SK-N-SH (cell line): ENCODE measurements at regions not wholly inside any gene's neighbourhood (a gene's known extent, or its start where the extent isn't known, plus 50 kb on each side); places are given as distances from the start of the nearest gene placed in this dataset.

Experiments
- CTCF ChIA-PET: fragments of 300-600, 350-600 bp; formaldehyde crosslinking; extraction: SDS; loops from one replicate; lab custom pipeline; 2021; lab: Yijun Ruan, JAX
- POLR2A ChIA-PET: fragments of 350-600 bp; sonication (Branson Sonifier 250); formaldehyde crosslinking; extraction: SDS; loops from one replicate; lab custom pipeline; 2020; ENCODE audit warnings: antibody characterized with exemption, inconsistent platforms; lab: Yijun Ruan, JAX
- DNase-seq: peaks from one replicate; pipeline ENCODE4 v3.0.0; 2012
- H2AFZ ChIP-seq: fragments of 200-600 bp; sonication (generic); 2 replicates; pipeline ENCODE4 v1.8.1; 2016; ENCODE audit warnings: antibody characterized with exemption, mild to moderate bottlenecking, low read depth
- H3F3A ChIP-seq: fragments of 200-600 bp; sonication (generic); replicated peaks from 2 replicates; pipeline ENCODE3; 2016; ENCODE audit warnings: antibody characterized with exemption, mild to moderate bottlenecking; ENCODE audit not compliant: insufficient read depth
- H3K27ac ChIP-seq, 2 experiments: fragments of 200-500 bp in 1 of 2; fragments of 200-600 bp in 1 of 2; sonication (Bioruptor generic) in 1 of 2; sonication (generic), shearing (Covaris generic) in 1 of 2; 2 replicates each; pipeline versions ENCODE4 v1.5.1 to v1.6.1; 2014 to 2016; ENCODE audit warnings: low read depth in 2 of 2, inconsistent platforms in 1 of 2, low read length in 1 of 2, mild to moderate bottlenecking in 1 of 2, mixed read lengths in 1 of 2
- H3K27me3 ChIP-seq: fragments of 200-600 bp; sonication (generic), shearing (Covaris generic); 2 replicates; pipeline ENCODE4 v1.6.1; 2016; ENCODE audit warnings: mixed run types; ENCODE audit not compliant: insufficient read depth
- H3K36me3 ChIP-seq, 2 experiments: fragments of 200-500 bp in 1 of 2; fragments of 200-600 bp in 1 of 2; sonication (Bioruptor generic) in 1 of 2; sonication (generic) in 1 of 2; replicated peaks in 1 of 2; 2 replicates each; pipeline versions ENCODE3 to v1.5.1; 2014 to 2016; ENCODE audit warnings: low read length in 1 of 2, mild to moderate bottlenecking in 1 of 2; ENCODE audit not compliant: insufficient read depth in 2 of 2, control insufficient read depth in 1 of 2
- H3K4me1 ChIP-seq, 2 experiments: fragments of 200-500 bp in 1 of 2; fragments of 200-600 bp in 1 of 2; sonication (Bioruptor generic) in 1 of 2; sonication (generic), shearing (Covaris generic) in 1 of 2; 2 replicates each; pipeline versions ENCODE4 v1.5.1 to v1.6.1; 2014 to 2016; ENCODE audit warnings: low read depth in 1 of 2, low read length in 1 of 2, mixed run types in 1 of 2; ENCODE audit not compliant: insufficient read depth in 2 of 2, control insufficient read depth in 1 of 2
- H3K4me2 ChIP-seq: fragments of 200-600 bp; sonication (generic), shearing (Covaris generic); 2 replicates; pipeline ENCODE4 v1.6.1; 2017; ENCODE audit warnings: mixed run types
- H3K4me3 ChIP-seq, 2 experiments: fragments of 200-500 bp in 1 of 2; fragments of 200-600 bp in 1 of 2; sonication (Bioruptor generic) in 1 of 2; sonication (generic), shearing (Covaris generic) in 1 of 2; 2 replicates each; pipeline versions ENCODE4 v1.5.1 to v1.8.1; 2014 to 2016; ENCODE audit warnings: low read depth in 2 of 2, inconsistent platforms in 1 of 2, low read length in 1 of 2, mild to moderate bottlenecking in 1 of 2, mixed read lengths in 1 of 2, moderate library complexity in 1 of 2
- H3K79me2 ChIP-seq: fragments of 200-600 bp; sonication (generic); 2 replicates; pipeline ENCODE4 v1.8.1; 2017; ENCODE audit warnings: mild to moderate bottlenecking; ENCODE audit not compliant: insufficient read depth
- H3K9ac ChIP-seq: fragments of 200-600 bp; sonication (generic); 2 replicates; pipeline ENCODE4 v1.6.1; 2017; ENCODE audit warnings: mixed run types
- H3K9me2 ChIP-seq: fragments of 200-600 bp; sonication (generic); 2 replicates; pipeline ENCODE4 v1.6.1; 2017; ENCODE audit warnings: mixed run types
- H3K9me3 ChIP-seq: fragments of 200-600 bp; sonication (generic); 2 replicates; pipeline ENCODE4 v1.6.1; 2017; ENCODE audit warnings: mixed run types, mild to moderate bottlenecking, moderate library complexity
- H4K20me1 ChIP-seq: fragments of 200-600 bp; sonication (generic); 2 replicates; pipeline ENCODE4 v1.6.1; 2017; ENCODE audit warnings: mild to moderate bottlenecking, mixed run types; ENCODE audit not compliant: insufficient read depth
- CHD2 ChIP-seq: fragments of 150-350 bp; IDR thresholded peaks from 2 replicates; pipeline ENCODE4 v1.6.1; 2018; ENCODE audit warnings: low read length; ENCODE audit not compliant: partially characterized antibody
- EP300 ChIP-seq, 2 experiments: IDR thresholded peaks; 2 replicates each; pipeline versions ENCODE4 v1.4.0 to v1.6.1; 2012; ENCODE audit warnings: borderline replicate concordance in 1 of 2, low read depth in 1 of 2, low read length in 1 of 2
- FOXJ3 ChIP-seq: sonication (generic); formaldehyde crosslinking; IDR thresholded peaks from 2 replicates; pipeline ENCODE4 v1.5.1; 2020; ENCODE audit warnings: mild to moderate bottlenecking, missing genetic modification reagents
- IRF3 ChIP-seq: fragments of 150-350 bp; IDR thresholded peaks from 2 replicates; pipeline ENCODE4 v1.6.1; 2016; ENCODE audit warnings: mild to moderate bottlenecking, low read depth, low read length
- SMC3 ChIP-seq: IDR thresholded peaks from 2 replicates; pipeline ENCODE4 v1.6.1; 2012; ENCODE audit warnings: low read depth, low read length, improper control_type of control experiment
- TAF1 ChIP-seq: IDR thresholded peaks from 2 replicates; pipeline ENCODE4 v1.6.1; 2012; ENCODE audit warnings: low read depth, mild to moderate bottlenecking, low read length, moderate library complexity, borderline replicate concordance
- WGBS: methylation state at CpG from one replicate; pipeline ENCODE4 v1.1.6; 2017; ENCODE audit warnings: low lambda C conversion rate; 5-methylcytosine and 5-hydroxymethylcytosine counted together
- TF ChIP-seq, protein P1 (sequence below): fragments of 200-600 bp; sonication (generic); IDR thresholded peaks from 2 replicates; pipeline ENCODE4 v1.6.1; 2017; ENCODE audit warnings: antibody characterized with exemption, mild to moderate bottlenecking, moderate library complexity
- TF ChIP-seq, protein P2 (sequence below): IDR thresholded peaks from 2 replicates; pipeline ENCODE4 v1.4.0; 2012; ENCODE audit warnings: low read depth, borderline replicate concordance

DNA sequence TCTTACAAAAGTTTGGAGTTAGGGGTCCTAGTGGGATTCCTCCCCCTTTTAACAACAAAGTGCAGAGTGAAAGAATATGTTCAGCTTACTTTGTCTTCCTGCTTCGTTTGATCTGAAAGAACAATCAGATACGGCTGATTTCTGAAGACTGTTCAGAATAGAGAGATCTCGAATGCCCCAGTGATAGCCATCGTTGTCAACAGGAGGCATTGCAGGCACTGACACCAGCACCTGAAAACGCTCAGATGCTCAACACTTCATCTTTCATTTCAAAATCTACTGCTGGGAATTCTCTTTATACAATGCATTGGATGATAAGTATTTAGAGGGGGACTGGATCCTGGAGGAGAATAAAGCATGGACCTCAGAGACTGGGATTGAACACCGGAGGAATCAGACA lies 186.3 kb upstream of the TENM3 start:
- no peaks in the 10 kb centered on the region for H3K36me3 ChIP-seq
- no peak overlapping the region for H3K9ac ChIP-seq
- H2AFZ ChIP-seq = no peak overlapping the region
- no peak overlapping the region for H3K27ac ChIP-seq
- H3F3A ChIP-seq = no peaks in the 10 kb centered on the region
- ChIA-PET CTCF (interaction anchor here (0.7 to 1.1 kb wide), 2 partner anchors 10 to 895 kb away, joined by 3 read pairs; no protein-coding TSS in a partner anchor), POLR2A (no interaction called here)
- H3K4me2 ChIP-seq = no peak overlapping the region
- H3K9me2 ChIP-seq = no peaks in the 10 kb centered on the region
- no peaks in the 10 kb centered on the region for H3K27me3 ChIP-seq
- DNase-seq = no peak
- H3K79me2 ChIP-seq = no peaks in the 10 kb centered on the region
- no peak for TF ChIP-seq TAF1
- H3K9me3 ChIP-seq = no peaks in the 10 kb centered on the region
- no peak overlapping the region for H3K4me3 ChIP-seq
- 66% methylated on average over 6 of the region's 6 CpGs for WGBS
- H4K20me1 ChIP-seq = no peaks in the 10 kb centered on the region
- H3K4me1 ChIP-seq = no peaks in the 10 kb centered on the region

GRCh38 chr4:182062458-182062857 lies 180.7 kb upstream of the TENM3 start:
- Histone ChIP-seq H3K27ac (peak overlapping the region in 1 of 2 experiments; percentile 59; a peak in 2 of 4 replicates), H3K79me2 (no peaks in the 10 kb centered on the region), H3K36me3 (no peaks in the 10 kb centered on the region), H3K27me3 (no peaks in the 10 kb centered on the region), H3K9ac (0 out of 2 replicates have a peak overlapping the region, but pooled peaks have one; percentile 3), H2AFZ (0 out of 2 replicates have a peak overlapping the region, but pooled peaks have one; percentile 7), H3K4me3 (no peak overlapping the region), H3K4me2 (0 out of 2 replicates have a peak overlapping the region, but pooled peaks have one; percentile 27), H3F3A (peaks cover 6% of the 10 kb centered on the region), H3K9me3 (no peaks in the 10 kb centered on the region), H4K20me1 (no peaks in the 10 kb centered on the region), H3K9me2 (no peaks in the 10 kb centered on the region), H3K4me1 (peaks cover 0 to 17% of the 10 kb centered on the region in 2 experiments; a peak in 2 of 4 replicates)
- TF ChIP-seq EP300 (IDR thresholded peaks at IDR 0.05; ENCODE audit: borderline replicate concordance in 1 of 2, low read depth in 1 of 2, low read length in 1 of 2) (no peak), CHD2 (no peak), IRF3 (no peak), FOXJ3 (CRISPR knock-in tag) (no peak), SMC3 (no peak)
- TF ChIP-seq, protein P1, sequence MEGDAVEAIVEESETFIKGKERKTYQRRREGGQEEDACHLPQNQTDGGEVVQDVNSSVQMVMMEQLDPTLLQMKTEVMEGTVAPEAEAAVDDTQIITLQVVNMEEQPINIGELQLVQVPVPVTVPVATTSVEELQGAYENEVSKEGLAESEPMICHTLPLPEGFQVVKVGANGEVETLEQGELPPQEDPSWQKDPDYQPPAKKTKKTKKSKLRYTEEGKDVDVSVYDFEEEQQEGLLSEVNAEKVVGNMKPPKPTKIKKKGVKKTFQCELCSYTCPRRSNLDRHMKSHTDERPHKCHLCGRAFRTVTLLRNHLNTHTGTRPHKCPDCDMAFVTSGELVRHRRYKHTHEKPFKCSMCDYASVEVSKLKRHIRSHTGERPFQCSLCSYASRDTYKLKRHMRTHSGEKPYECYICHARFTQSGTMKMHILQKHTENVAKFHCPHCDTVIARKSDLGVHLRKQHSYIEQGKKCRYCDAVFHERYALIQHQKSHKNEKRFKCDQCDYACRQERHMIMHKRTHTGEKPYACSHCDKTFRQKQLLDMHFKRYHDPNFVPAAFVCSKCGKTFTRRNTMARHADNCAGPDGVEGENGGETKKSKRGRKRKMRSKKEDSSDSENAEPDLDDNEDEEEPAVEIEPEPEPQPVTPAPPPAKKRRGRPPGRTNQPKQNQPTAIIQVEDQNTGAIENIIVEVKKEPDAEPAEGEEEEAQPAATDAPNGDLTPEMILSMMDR = no peak
- TF ChIP-seq, protein P2, sequence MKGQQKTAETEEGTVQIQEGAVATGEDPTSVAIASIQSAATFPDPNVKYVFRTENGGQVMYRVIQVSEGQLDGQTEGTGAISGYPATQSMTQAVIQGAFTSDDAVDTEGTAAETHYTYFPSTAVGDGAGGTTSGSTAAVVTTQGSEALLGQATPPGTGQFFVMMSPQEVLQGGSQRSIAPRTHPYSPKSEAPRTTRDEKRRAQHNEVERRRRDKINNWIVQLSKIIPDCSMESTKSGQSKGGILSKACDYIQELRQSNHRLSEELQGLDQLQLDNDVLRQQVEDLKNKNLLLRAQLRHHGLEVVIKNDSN = no peak
- CTCF ChIA-PET = interaction anchor here (1.0 kb wide), 1 partner anchor 27 kb away, joined by 3 read pairs; no protein-coding TSS in a partner anchor
- DNase-seq = no peak
- POLR2A ChIA-PET = no interaction called here
- WGBS = 85% methylated on average over 3 of the region's 3 CpGs
